ENCODE measurements at regions not wholly inside any gene's neighbourhood (a gene's known extent, or its start where the extent isn't known, plus 50 kb on each side); places are given as distances from the start of the nearest gene placed in this dataset.

- no peak for DNase-seq (ENCODE audit: low read depth in 2 of 2)
Measured at GRCh38 chr16:50924759-50925545, 183.1 kb downstream of the CYLD start.

GRCh38 chr16:50917950-50918703 lies 176.2 kb downstream of the CYLD start:
- no peak for DNase-seq (ENCODE audit: low read depth in 2 of 2)

- no peak for DNase-seq (ENCODE audit: low read depth in 2 of 2)
Measured at GRCh38 chr16:50916040-50916439, 174.2 kb downstream of the CYLD start.

GRCh38 chr16:50915120-50915519 lies 173.2 kb downstream of the CYLD start:
- no peak for DNase-seq (ENCODE audit: low read depth in 2 of 2)

- no peak for DNase-seq (ENCODE audit: low read depth in 2 of 2)
Measured at GRCh38 chr16:50910736-50911100, 168.8 kb downstream of the CYLD start.

GRCh38 chr16:50909831-50910735 lies 168.2 kb downstream of the CYLD start:
- no peak for DNase-seq (ENCODE audit: low read depth in 2 of 2)

GRCh38 chr16:50908468-50908867 lies 166.6 kb downstream of the CYLD start:
- DNase-seq (ENCODE audit: low read depth in 2 of 2), result no peak

- no peak for DNase-seq (ENCODE audit: low read depth in 2 of 2)
Measured at GRCh38 chr16:50906454-50906853, 164.6 kb downstream of the CYLD start.

- DNase-seq (ENCODE audit: low read depth in 2 of 2), result no peak
Measured at GRCh38 chr16:50902457-50902856, 160.6 kb downstream of the CYLD start.

- DNase-seq (ENCODE audit: low read depth in 2 of 2), result no peak
Measured at GRCh38 chr16:50901062-50901461, 159.2 kb downstream of the CYLD start.

- DNase-seq (ENCODE audit: low read depth in 2 of 2), result no peak
Measured at GRCh38 chr16:50900391-50900942, 158.6 kb downstream of the CYLD start.

GRCh38 chr16:50899951-50900350 lies 158.1 kb downstream of the CYLD start:
- no peak for DNase-seq (ENCODE audit: low read depth in 2 of 2)

- no peak for DNase-seq (ENCODE audit: low read depth in 2 of 2)
Measured at GRCh38 chr16:50889746-50890145, 147.9 kb downstream of the CYLD start.

- no peak for DNase-seq (ENCODE audit: low read depth in 2 of 2)
Measured at GRCh38 chr16:50889276-50889675, 147.4 kb downstream of the CYLD start.

- DNase-seq (ENCODE audit: low read depth in 2 of 2), result no peak
Measured at GRCh38 chr16:50888486-50889261, 146.8 kb downstream of the CYLD start.

GRCh38 chr16:50887500-50888298 lies 145.8 kb downstream of the CYLD start:
- DNase-seq (ENCODE audit: low read depth in 2 of 2), result no peak

GRCh38 chr16:50884066-50884860 lies 142.4 kb downstream of the CYLD start:
- DNase-seq (ENCODE audit: low read depth in 2 of 2), result peak in 1 of 2 donors; percentile 30

GRCh38 chr16:50881956-50882355 lies 140.1 kb downstream of the CYLD start:
- DNase-seq (ENCODE audit: low read depth in 2 of 2), result no peak

GRCh38 chr16:50881331-50881830 lies 139.5 kb downstream of the CYLD start:
- DNase-seq (ENCODE audit: low read depth in 2 of 2), result no peak

All from activated CD4-positive, alpha-beta T cell treated with anti-CD3 and anti-CD28 coated beads for 24 hours (primary cell).